Memory B cell (primary cell): ENCODE measurements at regions not wholly inside any gene's neighbourhood (a gene's known extent, or its start where the extent isn't known, plus 50 kb on each side); places are given as distances from the start of the nearest gene placed in this dataset.
"Not testable (repeated sequence)": the region's sequence is repeated elsewhere in the genome, so short reads cannot be mapped to it uniquely, and the experiment has no call there.

Source experiments
- ATAC-seq: fragments of 150-1000 bp; cut with Tn5 transposase; 2 replicates; pipeline ENCODE4 v1.10.0; 2021; ENCODE audit warnings: low read depth, mild to moderate bottlenecking, moderate library complexity
- DNase-seq, 2 donors: peaks; one replicate each; pipeline ENCODE4 v3.0.0; 2022; ENCODE audit warnings: low spot score in 2 of 2
- H3K27ac Mint-ChIP-seq: one replicate; pipeline ENCODE4 v1.8.0; 2022; ENCODE audit warnings: mild to moderate bottlenecking, moderate library complexity, mixed read lengths
- H3K27me3 Mint-ChIP-seq: one replicate; pipeline ENCODE4 v1.8.0; 2022; ENCODE audit warnings: mixed read lengths
- H3K36me3 Mint-ChIP-seq: one replicate; pipeline ENCODE4 v1.8.0; 2022; ENCODE audit warnings: mild to moderate bottlenecking, mixed read lengths
- H3K4me1 Mint-ChIP-seq: one replicate; pipeline ENCODE4 v1.8.0; 2022; ENCODE audit warnings: mixed read lengths
- H3K4me3 Mint-ChIP-seq: one replicate; pipeline ENCODE4 v1.8.0; 2022; ENCODE audit warnings: mild to moderate bottlenecking, moderate library complexity, mixed read lengths
- H3K9me3 Mint-ChIP-seq: one replicate; pipeline ENCODE4 v1.8.0; 2022; ENCODE audit warnings: mixed read lengths

- ATAC-seq (no peak), DNase-seq (no peak)
- Mint-ChIP-seq H3K9me3 (peaks cover 2% of the 10 kb centered on the region), H3K4me1 (no peaks in the 10 kb centered on the region), H3K27me3 (no peaks in the 10 kb centered on the region), H3K27ac (no peak overlapping the region), H3K4me3 (no peak overlapping the region), H3K36me3 (no peaks in the 10 kb centered on the region)
Observed at GRCh38 chr10:106043863-106044262, 1120.6 kb downstream of the SORCS1 start.

GRCh38 chr10:106038246-106038645 lies 1126.3 kb downstream of the SORCS1 start:
- no peak for DNase-seq
- Mint-ChIP-seq H3K4me3 (no peak overlapping the region), H3K9me3 (peaks cover 8% of the 10 kb centered on the region), H3K27me3 (no peaks in the 10 kb centered on the region), H3K27ac (no peak overlapping the region), H3K36me3 (no peaks in the 10 kb centered on the region), H3K4me1 (no peaks in the 10 kb centered on the region)
- ATAC-seq = no peak

GRCh38 chr10:106033065-106033464 lies 1131.4 kb downstream of the SORCS1 start:
- H3K36me3 Mint-ChIP-seq = no peaks in the 10 kb centered on the region
- no peaks in the 10 kb centered on the region for H3K4me1 Mint-ChIP-seq
- DNase-seq = no peak
- H3K9me3 Mint-ChIP-seq = peaks cover 6% of the 10 kb centered on the region
- no peak overlapping the region for H3K27ac Mint-ChIP-seq
- ATAC-seq = no peak
- H3K4me3 Mint-ChIP-seq = no peak overlapping the region
- H3K27me3 Mint-ChIP-seq = no peaks in the 10 kb centered on the region

- H3K4me3 Mint-ChIP-seq = no peak overlapping the region
- H3K27ac Mint-ChIP-seq = no peak overlapping the region
- peaks cover 6% of the 10 kb centered on the region for H3K9me3 Mint-ChIP-seq
- H3K27me3 Mint-ChIP-seq = no peaks in the 10 kb centered on the region
- H3K4me1 Mint-ChIP-seq = no peaks in the 10 kb centered on the region
- no peak for DNase-seq
- H3K36me3 Mint-ChIP-seq = no peaks in the 10 kb centered on the region
- ATAC-seq = no peak
Observed at GRCh38 chr10:106032450-106033002, 1132.0 kb downstream of the SORCS1 start.

GRCh38 chr10:106027240-106027639 lies 1137.3 kb downstream of the SORCS1 start:
- Mint-ChIP-seq H3K4me1 (no peaks in the 10 kb centered on the region), H3K9me3 (peaks cover 3% of the 10 kb centered on the region), H3K27ac (no peak overlapping the region), H3K27me3 (no peaks in the 10 kb centered on the region), H3K36me3 (no peaks in the 10 kb centered on the region), H3K4me3 (no peak overlapping the region)
- DNase-seq (no peak), ATAC-seq (no peak)

GRCh38 chr10:106025208-106025811 lies 1139.2 kb downstream of the SORCS1 start:
- Mint-ChIP-seq H3K27me3 (no peaks in the 10 kb centered on the region), H3K4me3 (no peak overlapping the region)
- no peak for ATAC-seq

GRCh38 chr10:106023329-106023728 lies 1141.2 kb downstream of the SORCS1 start:
- no peak for ATAC-seq

More at GRCh38 chr10:106025208-106025811, 1139.2 kb downstream of the SORCS1 start:
- no peak for DNase-seq
- no peak overlapping the region for H3K27ac Mint-ChIP-seq
- H3K36me3 Mint-ChIP-seq = no peaks in the 10 kb centered on the region
- peaks cover 10% of the 10 kb centered on the region for H3K9me3 Mint-ChIP-seq
- H3K4me1 Mint-ChIP-seq = no peaks in the 10 kb centered on the region

GRCh38 chr10:106019559-106019958 lies 1144.9 kb downstream of the SORCS1 start:
- not testable (repeated sequence) for H3K4me1 Mint-ChIP-seq, H3K27me3 Mint-ChIP-seq, H3K9me3 Mint-ChIP-seq, ATAC-seq, DNase-seq, H3K27ac Mint-ChIP-seq, H3K4me3 Mint-ChIP-seq, H3K36me3 Mint-ChIP-seq

More at GRCh38 chr10:106023329-106023728, 1141.2 kb downstream of the SORCS1 start:
- Mint-ChIP-seq H3K4me1 (no peaks in the 10 kb centered on the region), H3K36me3 (no peaks in the 10 kb centered on the region), H3K4me3 (no peak overlapping the region), H3K9me3 (peaks cover 9% of the 10 kb centered on the region), H3K27ac (no peak overlapping the region), H3K27me3 (no peaks in the 10 kb centered on the region)
- no peak for DNase-seq

GRCh38 chr10:106015369-106016199 lies 1148.9 kb downstream of the SORCS1 start:
- not testable (repeated sequence) for ATAC-seq, H3K9me3 Mint-ChIP-seq, H3K4me3 Mint-ChIP-seq, H3K4me1 Mint-ChIP-seq, H3K27me3 Mint-ChIP-seq, H3K36me3 Mint-ChIP-seq, H3K27ac Mint-ChIP-seq, DNase-seq

GRCh38 chr10:106011250-106011649 lies 1153.3 kb downstream of the SORCS1 start:
- Mint-ChIP-seq H3K27ac (no peak overlapping the region), H3K36me3 (no peaks in the 10 kb centered on the region), H3K4me3 (no peak overlapping the region), H3K9me3 (peaks cover 3% of the 10 kb centered on the region), H3K4me1 (no peaks in the 10 kb centered on the region), H3K27me3 (no peaks in the 10 kb centered on the region)
- ATAC-seq (no peak), DNase-seq (no peak)

- peaks cover 10% of the 10 kb centered on the region for H3K9me3 Mint-ChIP-seq
- H3K4me3 Mint-ChIP-seq = no peak overlapping the region
- ATAC-seq = no peak
- H3K4me1 Mint-ChIP-seq = no peaks in the 10 kb centered on the region
- no peaks in the 10 kb centered on the region for H3K27me3 Mint-ChIP-seq
- H3K36me3 Mint-ChIP-seq = no peaks in the 10 kb centered on the region
- DNase-seq = no peak
- H3K27ac Mint-ChIP-seq = no peak overlapping the region
Observed at GRCh38 chr10:106000721-106001120, 1163.8 kb downstream of the SORCS1 start.

- no peak overlapping the region for H3K4me3 Mint-ChIP-seq
- H3K4me1 Mint-ChIP-seq = no peaks in the 10 kb centered on the region
- ATAC-seq = no peak
- H3K27ac Mint-ChIP-seq = no peak overlapping the region
- H3K36me3 Mint-ChIP-seq = no peaks in the 10 kb centered on the region
- no peaks in the 10 kb centered on the region for H3K27me3 Mint-ChIP-seq
- H3K9me3 Mint-ChIP-seq = peaks cover 3% of the 10 kb centered on the region
- DNase-seq = no peak
Observed at GRCh38 chr10:105993609-105994008, 1170.9 kb downstream of the SORCS1 start.

GRCh38 chr10:105992928-105993327 lies 1171.6 kb downstream of the SORCS1 start:
- peaks cover 3% of the 10 kb centered on the region for H3K9me3 Mint-ChIP-seq
- H3K27ac Mint-ChIP-seq = no peak overlapping the region
- H3K36me3 Mint-ChIP-seq = no peaks in the 10 kb centered on the region
- no peaks in the 10 kb centered on the region for H3K4me1 Mint-ChIP-seq
- no peak overlapping the region for H3K4me3 Mint-ChIP-seq
- no peak for DNase-seq
- ATAC-seq = no peak
- H3K27me3 Mint-ChIP-seq = no peaks in the 10 kb centered on the region

- no peak for DNase-seq
- no peaks in the 10 kb centered on the region for H3K36me3 Mint-ChIP-seq
Observed at GRCh38 chr10:105990529-105990928, 1174.0 kb downstream of the SORCS1 start.

More at GRCh38 chr10:105990529-105990928, 1174.0 kb downstream of the SORCS1 start:
- H3K4me1 Mint-ChIP-seq = no peaks in the 10 kb centered on the region
- no peak overlapping the region for H3K27ac Mint-ChIP-seq
- no peak overlapping the region for H3K4me3 Mint-ChIP-seq
- H3K9me3 Mint-ChIP-seq = peaks cover 2% of the 10 kb centered on the region
- ATAC-seq = no peak
- no peaks in the 10 kb centered on the region for H3K27me3 Mint-ChIP-seq
